Brain microvascular endothelial cell (primary cell): ENCODE measurements at regions not wholly inside any gene's neighbourhood (a gene's known extent, or its start where the extent isn't known, plus 50 kb on each side); places are given as distances from the start of the nearest gene placed in this dataset.
"Not testable (repeated sequence)": the region's sequence is repeated elsewhere in the genome, so short reads cannot be mapped to it uniquely, and the experiment has no call there.

ENCODE experiments used
- DNase-seq: peaks from one replicate; pipeline ENCODE4 v3.0.0-alpha.2; 2020
- H3K27ac ChIP-seq: fragments of 250-450 bp; sonication (Bioruptor Pico); 2 replicates; pipeline ENCODE4 v1.5.1; 2020; ENCODE audit warnings: mild to moderate bottlenecking, moderate library complexity
- H3K27me3 ChIP-seq: fragments of 250-450 bp; sonication (Bioruptor Pico); replicated peaks from 2 replicates; pipeline ENCODE4 v1.5.1; 2020; ENCODE audit warnings: mild to moderate bottlenecking
- H3K36me3 ChIP-seq: fragments of 250-450 bp; sonication (Bioruptor Pico); replicated peaks from 2 replicates; pipeline ENCODE4 v1.5.1; 2020; ENCODE audit warnings: mild to moderate bottlenecking
- H3K4me3 ChIP-seq: 2 replicates; pipeline ENCODE4 v1.5.1; 2011; ENCODE audit warnings: low read depth, mild to moderate bottlenecking, control low read depth, low read length, moderate library complexity
- in situ Hi-C: cut with HindIII; loops from 2 replicates; pipeline ENCODE4 v1.10.0; 2017; ENCODE audit warnings: low sequenced_read_pairs, low pct_ligation_motif_present

DNA sequence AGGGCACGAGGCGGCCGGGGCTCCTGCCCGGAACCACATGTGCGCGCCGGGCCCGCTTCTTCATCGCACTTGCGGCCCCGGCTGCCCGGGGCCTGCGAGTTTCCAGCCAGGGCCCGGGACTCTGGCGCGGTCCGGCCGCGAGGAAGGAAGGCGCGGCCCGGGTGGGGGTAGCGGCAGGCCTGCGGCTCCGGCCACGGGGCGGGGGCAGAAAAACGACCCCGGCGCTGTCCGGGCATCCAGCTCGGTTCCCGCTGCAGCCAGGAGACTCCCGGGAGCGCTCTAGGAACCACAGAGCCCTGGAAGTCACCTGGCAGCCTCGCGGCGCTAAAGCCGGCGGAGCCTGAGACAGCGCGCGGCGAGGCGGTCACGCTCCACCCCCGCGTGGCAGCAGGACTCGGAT lies 130.5 kb downstream of the POTEM start:
- H3K36me3 ChIP-seq, H3K4me3 ChIP-seq, H3K27me3 ChIP-seq, H3K27ac ChIP-seq, DNase-seq, in situ Hi-C loops: not testable (repeated sequence)

DNA sequence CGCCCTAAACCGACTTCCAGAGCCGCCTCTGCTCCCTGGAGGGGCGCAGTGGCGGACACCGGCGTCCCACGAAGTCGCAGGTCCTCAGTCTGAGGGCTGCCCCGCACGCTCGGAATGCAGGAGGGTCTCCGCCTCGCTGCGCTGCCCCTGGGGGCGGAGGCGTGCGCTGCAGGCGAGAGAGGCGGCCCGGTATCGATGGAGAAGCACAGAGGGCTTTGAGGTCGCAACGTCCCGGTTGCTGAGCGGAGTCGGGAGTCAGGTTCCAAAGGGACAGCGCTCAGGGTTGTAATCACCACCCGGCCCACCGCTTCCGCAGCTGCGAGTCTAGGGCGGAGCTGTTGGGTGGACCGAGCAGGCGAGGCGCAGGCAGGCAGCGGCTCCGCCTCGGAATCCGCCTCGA lies 131.0 kb downstream of the POTEM start:
- H3K36me3 ChIP-seq, DNase-seq, H3K27ac ChIP-seq, H3K27me3 ChIP-seq, H3K4me3 ChIP-seq, in situ Hi-C loops: not testable (repeated sequence)

DNA sequence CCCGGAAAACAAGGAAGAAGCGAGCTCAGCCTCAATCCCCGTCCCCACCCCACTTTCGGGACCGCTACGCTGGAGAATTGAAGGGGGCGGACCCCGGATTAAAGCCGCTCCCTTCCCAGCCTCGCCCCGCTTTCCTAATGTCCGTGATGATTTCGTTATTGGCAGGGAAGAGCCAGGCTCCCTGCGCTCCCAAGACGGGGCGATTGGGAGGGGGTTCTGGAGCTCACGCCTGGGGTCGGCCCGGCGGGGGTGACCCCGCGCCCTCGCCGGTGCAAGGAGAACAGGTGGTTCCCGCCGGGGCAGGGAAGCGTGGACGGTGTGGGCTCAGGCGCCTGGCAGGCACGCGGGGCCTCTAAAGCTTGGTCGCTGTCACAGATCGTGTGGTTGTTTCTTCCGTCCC lies 131.5 kb downstream of the POTEM start:
- in situ Hi-C loops: not testable (repeated sequence)

DNA sequence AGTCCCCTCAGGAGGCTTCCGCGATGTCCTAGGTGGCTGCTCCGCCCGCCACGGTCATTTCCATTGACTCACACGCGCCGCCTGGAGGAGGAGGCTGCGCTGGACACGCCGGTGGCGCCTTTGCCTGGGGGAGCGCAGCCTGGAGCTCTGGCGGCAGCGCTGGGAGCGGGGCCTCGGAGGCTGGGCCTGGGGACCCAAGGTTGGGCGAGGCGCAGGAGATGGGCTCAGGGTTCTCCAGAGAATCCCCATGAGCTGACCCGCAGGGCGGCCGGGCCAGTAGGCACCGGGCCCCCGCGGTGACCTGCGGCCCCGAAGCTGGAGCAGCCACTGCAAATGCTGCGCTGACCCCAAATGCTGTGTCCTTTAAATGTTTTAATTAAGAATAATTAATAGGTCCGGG lies 132.1 kb downstream of the POTEM start:
- in situ Hi-C loops, H3K27me3 ChIP-seq: not testable (repeated sequence)

More for the DNA sequence above, 131.5 kb downstream of the POTEM start:
- H3K36me3 ChIP-seq, H3K4me3 ChIP-seq, H3K27me3 ChIP-seq, DNase-seq, H3K27ac ChIP-seq: not testable (repeated sequence)

DNA sequence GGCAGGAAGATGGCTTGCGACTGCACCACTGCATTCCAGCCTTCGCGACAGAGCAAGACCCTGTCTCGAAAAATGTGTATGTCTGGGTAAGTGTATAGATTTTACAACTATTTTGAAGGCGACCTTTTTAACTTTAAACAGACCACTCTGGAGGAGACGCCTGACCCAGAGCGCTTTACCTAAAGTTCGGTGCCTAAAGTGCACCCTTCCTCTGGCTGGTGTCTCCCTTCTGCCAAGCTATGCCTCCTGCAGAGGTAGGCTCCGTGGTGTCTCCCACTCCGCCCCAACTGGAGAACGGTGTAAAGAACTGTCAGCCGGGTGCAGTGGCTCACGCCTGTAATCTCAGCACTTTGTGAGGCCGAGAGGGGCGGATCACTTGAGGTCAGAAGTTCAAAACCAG lies 132.7 kb downstream of the POTEM start:
- in situ Hi-C loops, H3K27ac ChIP-seq, H3K4me3 ChIP-seq, H3K36me3 ChIP-seq, DNase-seq, H3K27me3 ChIP-seq: not testable (repeated sequence)

More for the DNA sequence above, 132.1 kb downstream of the POTEM start:
- H3K4me3 ChIP-seq, H3K36me3 ChIP-seq, H3K27ac ChIP-seq, DNase-seq: not testable (repeated sequence)

DNA sequence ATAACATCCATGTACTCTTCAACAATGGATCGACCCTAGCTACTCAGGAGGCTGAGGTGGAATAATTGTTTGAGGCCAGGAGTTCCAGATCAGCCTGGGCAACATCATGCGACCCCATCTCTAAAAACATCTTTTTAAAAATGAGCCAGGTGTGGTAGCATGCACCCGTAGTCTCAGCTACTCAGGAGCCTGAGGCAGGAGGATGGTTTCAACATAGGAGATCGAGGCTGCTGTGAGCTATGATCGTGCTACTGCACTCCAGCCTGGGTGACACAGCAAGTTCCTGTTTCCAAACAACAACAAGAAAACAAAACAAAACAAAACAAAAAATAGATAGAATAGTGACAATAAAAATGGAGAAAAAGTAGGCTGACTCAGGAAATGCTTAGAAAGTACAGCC lies 138.3 kb downstream of the POTEM start:
- H3K36me3 ChIP-seq, H3K4me3 ChIP-seq, DNase-seq, H3K27me3 ChIP-seq, H3K27ac ChIP-seq, in situ Hi-C loops: not testable (repeated sequence)

DNA sequence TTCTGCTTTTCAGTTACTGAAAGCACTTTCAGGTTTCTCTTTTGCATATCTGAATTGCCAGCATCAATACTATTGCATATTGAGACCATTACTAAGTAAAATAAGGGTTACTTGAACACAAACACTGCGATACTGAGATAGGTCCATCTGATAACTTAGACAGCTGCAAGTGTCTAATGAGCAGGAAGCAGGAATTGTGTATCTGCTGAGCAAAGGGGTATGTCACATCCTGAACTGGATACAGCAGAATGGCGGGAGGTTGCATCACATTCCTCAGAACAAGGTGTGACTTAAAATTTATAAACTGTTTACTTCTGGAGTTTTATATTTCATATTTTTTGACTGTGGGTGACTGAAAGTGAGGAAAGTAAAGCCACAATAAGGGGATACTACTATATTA lies 142.7 kb downstream of the POTEM start:
- H3K27ac ChIP-seq, in situ Hi-C loops, H3K4me3 ChIP-seq, H3K36me3 ChIP-seq, H3K27me3 ChIP-seq, DNase-seq: not testable (repeated sequence)

DNA sequence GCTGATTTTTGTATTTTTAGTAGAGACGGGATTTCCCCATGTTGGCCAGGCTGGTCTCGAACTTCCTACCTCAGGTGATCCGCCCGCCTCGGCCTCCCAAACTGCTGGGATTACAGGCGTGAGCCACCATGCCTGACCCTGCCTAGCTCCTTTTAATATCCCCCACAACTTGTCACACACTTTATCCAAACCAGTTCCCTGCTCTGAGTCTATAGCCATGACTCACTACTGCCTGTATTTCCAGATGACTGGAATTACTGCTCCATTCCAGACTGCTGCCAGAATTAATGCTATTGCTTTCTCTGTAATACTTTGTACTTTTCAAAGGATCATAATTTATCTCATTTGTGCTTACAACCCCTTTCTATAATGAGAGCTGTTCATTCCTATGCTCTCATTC lies 153.1 kb downstream of the POTEM start:
- in situ Hi-C loops, DNase-seq, H3K4me3 ChIP-seq, H3K36me3 ChIP-seq, H3K27ac ChIP-seq, H3K27me3 ChIP-seq: not testable (repeated sequence)

DNA sequence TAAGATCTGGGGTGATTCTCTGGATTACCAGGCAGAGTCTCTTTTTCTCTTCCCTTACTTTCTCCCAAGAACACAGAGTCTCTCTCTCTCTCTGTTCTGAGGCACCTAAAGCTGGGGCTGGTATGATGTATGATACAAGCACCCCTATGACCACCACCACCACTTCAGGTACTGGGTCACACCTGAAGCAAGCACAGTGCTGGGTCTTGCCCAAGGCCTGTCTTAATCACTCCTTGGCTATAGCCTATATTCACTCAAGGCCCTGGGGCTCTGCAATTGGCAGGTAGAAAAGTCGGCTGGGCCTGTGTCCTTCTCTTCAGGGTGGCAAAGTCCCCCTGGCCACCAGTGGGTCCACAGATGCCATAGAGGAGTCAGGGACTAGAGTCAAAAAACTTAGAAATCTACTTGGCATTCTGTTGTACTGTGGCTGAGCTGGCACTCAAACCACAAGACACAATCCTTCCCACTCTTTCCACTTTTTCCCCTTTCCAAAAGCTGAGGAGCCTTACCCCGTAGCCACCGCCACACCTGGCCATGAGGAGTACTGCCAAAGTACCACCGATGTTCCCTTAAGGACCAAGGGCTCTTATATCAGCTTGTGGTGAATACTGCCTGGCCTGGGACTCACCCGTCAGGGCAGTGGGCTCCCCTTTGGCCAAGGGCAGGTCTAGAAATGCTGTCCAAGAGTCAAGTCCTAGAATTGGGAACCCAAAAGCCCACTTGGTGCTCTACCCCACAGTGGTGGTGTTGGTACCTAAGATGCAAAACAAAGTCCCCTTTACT lies 159.2 kb downstream of the POTEM start:
- H3K4me3 ChIP-seq, in situ Hi-C loops, H3K36me3 ChIP-seq, H3K27ac ChIP-seq, H3K27me3 ChIP-seq, DNase-seq: not testable (repeated sequence)

DNA sequence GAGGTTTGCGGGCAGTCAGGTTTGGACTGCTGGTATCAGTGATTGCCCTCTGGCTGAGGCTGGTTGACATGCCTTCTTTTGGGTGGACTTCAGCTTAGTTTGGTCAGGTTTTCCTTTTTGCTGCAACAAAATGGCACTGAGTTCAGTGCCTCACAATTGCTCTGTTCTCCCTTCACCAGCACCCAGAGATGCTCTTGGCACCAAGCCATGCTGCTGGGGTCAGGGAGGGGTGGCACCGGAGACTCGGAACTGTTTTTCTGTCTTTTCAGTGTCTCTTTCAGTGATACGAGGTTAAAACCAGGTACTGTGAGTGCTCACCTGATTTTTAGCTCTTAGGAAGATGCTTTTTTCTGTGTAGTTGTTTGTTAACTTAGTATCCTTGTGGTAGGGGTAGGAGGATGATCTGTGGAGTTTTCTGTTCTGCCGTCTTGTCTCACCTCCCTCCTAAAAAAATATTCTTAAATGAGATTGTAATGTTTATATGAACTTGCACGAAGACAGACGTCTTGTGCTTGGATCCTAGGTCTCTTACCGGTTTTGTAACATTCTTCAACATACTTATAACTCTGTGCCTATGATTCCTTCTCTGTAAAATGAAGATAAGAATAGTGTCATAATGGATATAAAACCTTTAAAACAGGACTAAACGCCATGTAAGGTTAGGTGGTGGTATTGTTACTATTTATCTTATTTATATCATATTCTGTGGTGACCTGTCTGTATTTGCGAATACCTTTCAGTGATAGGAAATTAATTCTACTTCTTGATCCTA lies 160.6 kb downstream of the POTEM start:
- in situ Hi-C loops, H3K36me3 ChIP-seq: not testable (repeated sequence)

DNA sequence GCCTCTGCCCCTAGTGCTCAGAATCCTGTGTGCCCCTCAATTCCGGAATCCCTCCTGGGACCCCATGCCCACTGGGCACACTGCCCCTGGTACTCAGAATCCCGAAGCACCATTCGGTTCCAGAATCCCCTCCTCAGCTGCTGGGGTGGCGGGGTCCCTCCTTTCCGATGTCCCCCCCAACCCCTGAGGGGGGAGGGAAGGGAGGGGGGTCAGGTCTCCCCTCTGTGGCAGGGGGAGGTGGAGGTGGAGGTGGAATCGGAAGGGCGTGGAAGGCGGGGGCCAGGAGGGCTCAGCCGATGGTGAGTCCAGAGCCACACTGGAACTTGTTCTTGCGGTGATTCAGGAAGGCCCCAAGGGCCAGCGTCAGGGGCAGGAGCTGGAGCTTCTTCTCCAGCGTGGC lies 164.3 kb downstream of the POTEM start:
- in situ Hi-C loops, H3K4me3 ChIP-seq, H3K27me3 ChIP-seq, DNase-seq, H3K36me3 ChIP-seq, H3K27ac ChIP-seq: not testable (repeated sequence)

More for the DNA sequence above, 160.6 kb downstream of the POTEM start:
- H3K27ac ChIP-seq, H3K4me3 ChIP-seq, H3K27me3 ChIP-seq, DNase-seq: not testable (repeated sequence)

DNA sequence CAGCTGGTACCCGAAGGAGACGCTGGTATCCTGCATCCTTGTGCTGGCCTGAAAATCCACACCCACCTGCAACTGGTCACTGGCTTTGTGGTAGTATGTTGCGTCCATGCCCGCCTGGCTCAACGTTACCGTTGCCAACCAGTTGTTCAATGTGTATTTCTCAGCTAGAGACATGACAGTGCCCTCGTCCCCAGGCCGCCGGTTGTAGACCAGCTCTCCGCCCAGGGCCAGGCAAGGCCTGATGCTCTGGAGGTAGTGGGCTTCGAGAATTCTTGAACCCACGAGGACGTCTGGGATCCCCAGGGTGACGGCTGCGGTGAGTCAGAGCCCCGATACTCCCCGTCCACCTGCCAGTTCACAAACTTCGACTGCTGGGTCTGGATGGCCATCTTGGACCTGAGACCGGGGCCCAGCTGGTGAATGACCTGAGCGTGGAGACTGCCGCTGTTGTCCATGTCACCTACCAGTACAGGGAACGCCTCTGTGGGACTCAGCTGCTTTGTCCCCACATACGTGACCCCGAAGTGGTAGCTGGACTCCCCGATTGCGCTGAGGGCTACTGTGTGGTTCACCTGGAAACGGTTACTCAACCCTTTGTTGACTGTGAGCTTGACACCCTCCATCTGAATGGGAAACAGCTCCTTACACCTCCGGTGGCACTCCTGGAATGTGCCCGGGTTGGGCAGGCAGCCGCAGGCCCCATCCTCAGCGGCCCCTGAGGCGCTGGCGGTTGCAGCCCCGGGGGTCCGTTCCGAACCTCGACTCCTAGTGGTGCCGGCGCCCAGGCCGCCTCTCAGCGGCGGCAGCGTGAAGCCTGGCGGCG lies 165.0 kb downstream of the POTEM start:
- in situ Hi-C loops, H3K36me3 ChIP-seq, H3K27ac ChIP-seq, H3K4me3 ChIP-seq, DNase-seq, H3K27me3 ChIP-seq: not testable (repeated sequence)

DNA sequence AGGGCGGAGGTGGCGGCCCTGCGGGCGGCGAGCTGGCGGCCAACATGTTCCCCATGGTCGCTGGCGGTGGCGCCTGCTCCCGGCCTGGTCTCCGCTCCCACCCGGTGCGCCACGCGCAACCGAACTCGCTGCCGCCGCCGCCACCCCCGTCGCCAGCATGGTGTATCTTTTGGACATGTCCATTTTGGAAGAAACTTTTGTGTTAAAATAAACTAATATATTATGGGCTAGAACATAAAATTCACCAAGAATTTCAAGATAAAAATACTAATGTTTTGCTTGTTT lies 165.5 kb downstream of the POTEM start:
- H3K36me3 ChIP-seq, DNase-seq, in situ Hi-C loops, H3K4me3 ChIP-seq, H3K27me3 ChIP-seq, H3K27ac ChIP-seq: not testable (repeated sequence)

DNA sequence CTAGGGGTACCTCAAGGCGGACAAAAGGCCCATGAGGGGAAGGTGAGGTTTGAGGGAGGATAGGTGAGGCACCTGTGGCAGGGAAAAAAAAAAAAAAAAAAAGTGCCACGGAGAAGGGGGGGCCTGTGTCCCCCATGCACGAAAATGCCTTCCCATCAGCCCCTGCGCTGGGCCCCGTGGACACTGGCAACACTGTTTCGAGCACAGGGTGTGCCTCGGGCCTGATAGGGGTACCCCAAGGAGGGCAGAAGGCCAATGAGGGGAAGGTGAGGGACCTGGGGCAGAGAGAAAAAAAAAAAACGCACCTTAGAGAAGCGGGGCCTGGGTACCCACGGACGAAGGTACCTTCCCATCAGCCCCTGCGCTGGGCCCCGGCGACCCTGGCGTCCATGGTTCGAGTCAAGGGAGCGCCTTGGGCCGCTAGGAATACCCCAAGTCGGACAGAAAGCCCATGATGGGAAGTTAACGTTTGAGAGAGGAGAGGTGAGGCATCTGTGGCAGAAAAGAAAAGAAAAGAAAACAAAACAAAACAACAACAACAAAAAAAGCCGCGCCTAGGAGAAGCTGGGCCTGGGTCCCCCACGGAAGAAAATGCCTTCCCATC lies 190.0 kb downstream of the POTEM start:
- H3K4me3 ChIP-seq, DNase-seq, in situ Hi-C loops, H3K27me3 ChIP-seq, H3K36me3 ChIP-seq, H3K27ac ChIP-seq: not testable (repeated sequence)
